Karpas-422 (cell line): ENCODE measurements at regions not wholly inside any gene's neighbourhood (a gene's known extent, or its start where the extent isn't known, plus 50 kb on each side); places are given as distances from the start of the nearest gene placed in this dataset.
"Not testable (repeated sequence)": the region's sequence is repeated elsewhere in the genome, so short reads cannot be mapped to it uniquely, and the experiment has no call there.

Source experiments
- DNase-seq: peaks from one replicate; pipeline ENCODE4 v3.0.0-alpha.2; 2015
- H2AFZ ChIP-seq: fragments of 200-600 bp; sonication (generic); 2 replicates; pipeline ENCODE4 v1.6.1; 2014; ENCODE audit warnings: antibody characterized with exemption, low read length, mixed read lengths
- H3K27ac ChIP-seq: fragments of 200-600 bp; sonication (generic); 2 replicates; pipeline ENCODE4 v1.5.1; 2014; ENCODE audit warnings: mild to moderate bottlenecking, low read length, moderate library complexity
- H3K27me3 ChIP-seq: fragments of 200-600 bp; sonication (generic); 2 replicates; pipeline ENCODE4 v1.6.1; 2014; ENCODE audit warnings: low read length, mixed read lengths
- H3K36me3 ChIP-seq: fragments of 200-600 bp; sonication (generic); 2 replicates; pipeline ENCODE4 v1.6.1; 2014; ENCODE audit warnings: low read length, mixed read lengths; ENCODE audit not compliant: insufficient read depth
- H3K4me1 ChIP-seq: fragments of 200-600 bp; sonication (generic); 2 replicates; pipeline ENCODE4 v1.6.1; 2014; ENCODE audit warnings: mild to moderate bottlenecking, low read length, mixed read lengths
- H3K4me2 ChIP-seq: fragments of 200-600 bp; sonication (generic); 2 replicates; pipeline ENCODE4 v1.6.1; 2014; ENCODE audit warnings: low read length, low read depth, mild to moderate bottlenecking; ENCODE audit not compliant: poor library complexity, severe bottlenecking
- H3K4me3 ChIP-seq: fragments of 200-600 bp; sonication (generic); 2 replicates; pipeline ENCODE4 v1.5.1; 2014; ENCODE audit warnings: mild to moderate bottlenecking, antibody characterized with exemption, low read length, mixed read lengths
- H3K79me2 ChIP-seq: fragments of 200-600 bp; sonication (generic); 2 replicates; pipeline ENCODE4 v1.6.1; 2014; ENCODE audit warnings: mild to moderate bottlenecking, low read length, mixed read lengths
- H3K9ac ChIP-seq: fragments of 200-600 bp; sonication (generic); 2 replicates; pipeline ENCODE4 v1.6.0; 2014; ENCODE audit warnings: low read length
- H3K9me2 ChIP-seq: fragments of 200-600 bp; sonication (generic), shearing (Covaris generic); replicated peaks from 2 replicates; pipeline ENCODE4 v1.6.0; 2014; ENCODE audit warnings: mild to moderate bottlenecking, low read length, moderate library complexity; ENCODE audit not compliant: insufficient read depth
- H3K9me3 ChIP-seq: fragments of 300-700, 200-600 bp; sonication (generic); 2 replicates; pipeline ENCODE4 v1.6.1; 2014; ENCODE audit warnings: low read length, mixed read lengths
- H4K20me1 ChIP-seq: fragments of 200-600 bp; sonication (generic); 2 replicates; pipeline ENCODE4 v1.6.1; 2014; ENCODE audit warnings: mild to moderate bottlenecking, antibody characterized with exemption, low read length, low read depth; ENCODE audit not compliant: insufficient read depth

DNA sequence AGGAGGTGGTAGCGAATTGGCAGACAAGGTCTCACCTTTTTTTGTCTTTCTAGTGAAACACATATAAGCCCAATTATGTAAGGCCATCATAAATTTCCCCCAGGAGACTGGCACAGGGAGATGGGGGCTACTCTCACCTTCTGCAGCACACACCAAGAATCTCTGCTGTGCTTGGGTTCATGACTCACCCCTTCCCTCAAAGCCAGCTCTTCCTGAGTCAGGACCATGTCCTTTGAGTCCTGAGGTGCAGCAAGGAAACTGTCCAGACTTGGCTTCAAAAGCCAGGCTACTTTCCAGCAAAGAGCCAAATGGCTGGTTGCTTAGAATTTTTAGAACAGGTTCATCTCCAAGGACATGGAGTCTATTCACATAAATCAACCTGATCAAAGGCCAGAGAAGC, 368.7 kb downstream of the BCL2L11 start:
- H3K36me3 ChIP-seq, H3K27ac ChIP-seq, H2AFZ ChIP-seq, H3K4me2 ChIP-seq, H3K79me2 ChIP-seq, H3K4me3 ChIP-seq, H4K20me1 ChIP-seq, H3K9me3 ChIP-seq, H3K4me1 ChIP-seq, H3K9ac ChIP-seq, H3K9me2 ChIP-seq, DNase-seq, H3K27me3 ChIP-seq: not testable (repeated sequence)

DNA sequence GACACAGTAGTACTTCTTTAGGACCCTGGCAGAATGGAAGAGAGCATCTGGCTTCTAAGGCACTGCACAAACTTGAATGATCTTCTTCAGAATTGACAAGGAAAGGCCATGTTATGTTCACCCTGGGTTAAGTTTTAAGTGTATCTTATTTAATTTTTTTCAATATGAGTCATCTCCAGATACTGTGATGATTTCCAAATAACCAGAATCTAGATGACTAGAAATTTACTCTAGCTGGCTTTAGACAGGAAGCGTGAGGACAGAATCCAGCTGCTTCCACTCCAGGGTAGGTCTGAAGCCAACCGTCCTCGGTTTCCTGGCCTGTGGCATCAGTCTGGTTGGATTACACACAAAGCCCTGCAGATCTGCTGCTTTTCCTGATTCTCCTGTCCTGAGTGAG, 370.5 kb downstream of the BCL2L11 start:
- H3K9me3 ChIP-seq, H3K79me2 ChIP-seq, H3K36me3 ChIP-seq, DNase-seq, H3K27ac ChIP-seq, H2AFZ ChIP-seq, H3K4me2 ChIP-seq, H3K4me1 ChIP-seq, H4K20me1 ChIP-seq, H3K27me3 ChIP-seq, H3K4me3 ChIP-seq, H3K9me2 ChIP-seq, H3K9ac ChIP-seq: not testable (repeated sequence)

DNA sequence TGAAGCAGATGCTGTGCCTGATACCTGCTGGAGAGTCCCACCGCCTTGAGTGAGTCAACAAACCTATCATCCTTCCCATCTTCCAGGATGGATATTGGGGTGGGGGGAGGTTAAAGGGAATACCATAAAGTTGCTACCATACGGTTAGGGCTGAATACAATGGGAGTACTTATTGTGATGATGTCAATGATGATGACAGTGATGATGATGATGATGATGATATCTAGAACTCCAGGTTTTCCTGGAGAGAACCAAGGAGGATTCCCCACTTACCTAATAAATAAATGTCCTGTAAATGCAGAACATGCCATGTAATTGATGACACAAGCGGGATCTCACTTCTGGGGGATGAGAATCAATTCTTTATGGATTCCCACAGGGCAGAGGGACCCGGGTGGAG, 370.9 kb downstream of the BCL2L11 start:
- H3K9me3 ChIP-seq, H3K9ac ChIP-seq, DNase-seq, H3K36me3 ChIP-seq, H2AFZ ChIP-seq, H4K20me1 ChIP-seq, H3K4me2 ChIP-seq, H3K79me2 ChIP-seq, H3K27ac ChIP-seq, H3K27me3 ChIP-seq, H3K9me2 ChIP-seq, H3K4me3 ChIP-seq, H3K4me1 ChIP-seq: not testable (repeated sequence)

DNA sequence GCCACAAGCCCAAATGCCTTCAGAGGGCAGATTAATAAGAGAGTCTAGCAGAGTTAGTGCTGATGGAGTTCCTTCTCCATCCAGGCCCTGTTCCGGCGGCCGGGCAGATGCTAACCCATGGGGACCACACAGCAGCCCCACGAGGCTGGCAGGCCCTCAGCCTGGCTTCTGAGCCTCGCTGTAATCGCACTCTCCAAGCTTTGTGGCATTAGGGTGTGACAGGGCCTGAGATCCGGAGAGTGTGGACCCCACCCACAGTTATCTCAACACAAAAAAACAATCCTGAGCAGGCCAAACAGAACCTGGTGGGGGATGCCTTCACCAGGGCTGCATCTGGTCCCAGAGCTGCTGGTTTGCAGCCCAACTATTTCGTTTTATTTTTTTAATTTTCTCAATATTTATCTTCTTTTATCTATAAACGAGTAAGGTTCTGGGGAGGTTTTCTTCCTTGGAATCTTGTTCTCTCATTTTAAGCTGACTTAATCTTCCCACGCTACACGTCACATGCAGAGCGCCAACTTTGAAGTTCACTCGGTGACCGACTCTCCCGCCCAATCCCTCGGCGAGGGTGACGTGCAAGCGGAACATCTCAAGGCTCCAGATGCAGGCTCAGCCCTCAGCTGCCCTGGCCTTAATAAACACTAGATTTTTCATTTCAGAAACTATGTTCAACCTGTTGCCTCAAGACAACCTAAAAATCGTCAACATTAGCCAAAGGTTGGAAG, 372.4 kb downstream of the BCL2L11 start:
- not testable (repeated sequence) for H3K4me1 ChIP-seq, H3K27me3 ChIP-seq, DNase-seq, H2AFZ ChIP-seq, H3K9me2 ChIP-seq, H3K36me3 ChIP-seq, H3K27ac ChIP-seq, H3K9me3 ChIP-seq, H3K79me2 ChIP-seq, H4K20me1 ChIP-seq
- peak overlapping the region; percentile 54 for H3K9ac ChIP-seq
- peak overlapping the region; percentile 67 for H3K4me2 ChIP-seq
- peak overlapping the region; percentile 59 for H3K4me3 ChIP-seq

DNA sequence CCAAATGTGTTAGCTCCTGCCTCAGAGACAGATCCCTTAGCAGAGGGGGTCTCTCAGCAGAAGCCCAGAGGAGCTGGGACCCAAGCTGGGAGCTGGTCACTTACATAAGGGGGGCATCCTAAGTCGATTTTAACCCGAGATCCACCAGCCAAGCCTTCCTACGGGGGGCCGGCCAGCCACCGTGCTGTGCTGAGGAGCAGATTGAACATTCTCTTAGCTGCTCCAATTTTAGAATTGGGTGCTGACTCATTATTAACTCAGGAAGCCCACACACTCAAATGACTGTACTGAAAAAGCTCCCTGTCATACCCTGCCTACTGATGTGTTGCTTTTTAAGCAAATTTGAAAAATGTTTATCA, 373.0 kb downstream of the BCL2L11 start:
- not testable (repeated sequence) for H3K27ac ChIP-seq, H4K20me1 ChIP-seq, H3K27me3 ChIP-seq, H3K9me2 ChIP-seq, H3K36me3 ChIP-seq, H3K79me2 ChIP-seq, H3K4me1 ChIP-seq, H3K9me3 ChIP-seq, H2AFZ ChIP-seq
- peak; percentile 40 for DNase-seq
- peak overlapping the region; percentile 67 for H3K4me2 ChIP-seq
- H3K9ac ChIP-seq, result peak overlapping the region; percentile 54
- H3K4me3 ChIP-seq, result peak overlapping the region; percentile 59

DNA sequence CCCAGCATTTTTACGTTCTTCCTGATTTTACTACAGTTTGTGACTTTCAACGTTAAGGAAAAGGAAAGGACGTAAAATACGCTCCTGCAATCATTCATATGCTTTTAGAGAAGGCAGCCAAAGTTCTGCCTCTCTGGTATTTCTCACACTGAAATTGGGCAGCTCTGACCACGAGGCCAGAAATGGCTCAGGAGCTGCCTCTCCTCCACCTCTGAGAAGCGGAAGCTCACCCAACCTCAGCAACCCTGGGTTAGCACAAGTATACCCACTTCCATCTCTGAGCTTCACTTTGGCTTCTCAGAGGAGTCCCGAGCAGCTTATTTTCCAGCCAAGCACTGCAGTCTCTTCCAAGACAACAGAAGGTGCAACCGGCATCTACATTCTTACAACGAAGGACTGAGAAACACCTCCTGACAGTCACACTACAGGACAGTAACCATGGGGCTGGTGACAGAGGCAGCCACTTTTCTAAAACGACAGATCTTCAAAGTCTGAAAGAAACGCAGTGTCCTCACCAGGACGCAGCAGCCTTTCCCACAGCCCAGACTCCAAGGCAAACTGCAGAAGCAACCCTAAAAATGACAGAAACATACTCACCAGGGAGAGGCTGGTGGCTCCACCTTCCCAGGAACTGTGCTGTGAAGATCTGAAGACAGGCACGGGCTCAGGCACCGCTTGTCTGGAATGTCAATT, 373.7 kb downstream of the BCL2L11 start:
- not testable (repeated sequence) for H2AFZ ChIP-seq, H3K4me1 ChIP-seq, H3K9me2 ChIP-seq, H3K79me2 ChIP-seq, DNase-seq, H4K20me1 ChIP-seq, H3K27me3 ChIP-seq, H3K9me3 ChIP-seq, H3K36me3 ChIP-seq
- H3K4me3 ChIP-seq, result peak overlapping the region; percentile 61
- peak overlapping the region; percentile 65 for H3K9ac ChIP-seq
- H3K27ac ChIP-seq, result peak overlapping the region; percentile 54
- peak overlapping the region; percentile 73 for H3K4me2 ChIP-seq

DNA sequence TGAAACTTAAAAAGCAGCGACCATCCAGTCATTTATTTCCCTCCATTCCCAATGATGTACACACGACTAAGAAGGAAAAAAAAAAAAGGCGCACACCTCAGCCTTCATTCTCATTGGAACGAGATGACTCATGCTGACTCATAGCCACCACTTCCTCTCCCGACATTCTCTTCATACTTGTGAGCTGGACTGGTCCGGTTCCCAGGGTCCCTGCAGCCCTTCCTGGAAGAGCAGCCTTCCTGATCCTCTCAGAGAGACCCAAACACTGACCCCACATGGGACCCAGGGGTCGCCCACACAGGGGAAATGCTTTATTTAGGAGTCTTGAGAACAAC, 374.2 kb downstream of the BCL2L11 start:
- not testable (repeated sequence) for DNase-seq, H3K27me3 ChIP-seq, H3K9me3 ChIP-seq, H3K4me1 ChIP-seq, H3K79me2 ChIP-seq, H3K36me3 ChIP-seq, H3K9me2 ChIP-seq, H4K20me1 ChIP-seq, H2AFZ ChIP-seq
- peak overlapping the region; percentile 65 for H3K9ac ChIP-seq
- H3K4me3 ChIP-seq, result peak overlapping the region; percentile 61
- peak overlapping the region; percentile 73 for H3K4me2 ChIP-seq
- peak overlapping the region; percentile 54; the same call in 1 of the 2 replicates for H3K27ac ChIP-seq

DNA sequence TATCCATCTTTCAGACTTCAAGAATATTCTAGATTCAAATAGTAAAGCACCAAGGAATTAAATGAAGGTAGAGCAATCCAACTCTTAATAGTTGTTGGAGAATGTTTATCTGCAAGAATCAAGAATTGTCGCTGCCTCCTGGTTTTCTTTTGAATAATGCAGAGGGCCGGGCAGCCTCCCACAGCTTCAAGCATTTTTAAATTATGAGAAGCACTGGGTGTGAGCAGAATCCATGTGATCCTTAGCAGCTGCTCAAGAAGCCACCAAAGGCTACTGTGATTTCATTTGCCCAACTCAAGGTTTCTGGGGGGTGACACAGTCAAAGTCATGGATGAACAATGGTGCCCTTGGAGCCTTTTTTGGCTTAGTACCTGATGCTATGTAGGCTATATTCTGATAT, 374.9 kb downstream of the BCL2L11 start:
- H4K20me1 ChIP-seq, H2AFZ ChIP-seq, H3K79me2 ChIP-seq, H3K27me3 ChIP-seq, H3K4me3 ChIP-seq, H3K36me3 ChIP-seq, H3K9me3 ChIP-seq, H3K9me2 ChIP-seq: not testable (repeated sequence)
- H3K4me1 ChIP-seq, result peaks cover 14% of the 10 kb centered on the region
- DNase-seq, result peak; percentile 43
- peak overlapping the region; percentile 47; the same call in 1 of the 2 replicates for H3K9ac ChIP-seq
- H3K4me2 ChIP-seq, result peak overlapping the region; percentile 45
- peak overlapping the region; percentile 49; the same call in 1 of the 2 replicates for H3K27ac ChIP-seq
